ENCODE measurements at regions not wholly inside any gene's neighbourhood (a gene's known extent, or its start where the extent isn't known, plus 50 kb on each side); places are given as distances from the start of the nearest gene placed in this dataset.

DNA sequence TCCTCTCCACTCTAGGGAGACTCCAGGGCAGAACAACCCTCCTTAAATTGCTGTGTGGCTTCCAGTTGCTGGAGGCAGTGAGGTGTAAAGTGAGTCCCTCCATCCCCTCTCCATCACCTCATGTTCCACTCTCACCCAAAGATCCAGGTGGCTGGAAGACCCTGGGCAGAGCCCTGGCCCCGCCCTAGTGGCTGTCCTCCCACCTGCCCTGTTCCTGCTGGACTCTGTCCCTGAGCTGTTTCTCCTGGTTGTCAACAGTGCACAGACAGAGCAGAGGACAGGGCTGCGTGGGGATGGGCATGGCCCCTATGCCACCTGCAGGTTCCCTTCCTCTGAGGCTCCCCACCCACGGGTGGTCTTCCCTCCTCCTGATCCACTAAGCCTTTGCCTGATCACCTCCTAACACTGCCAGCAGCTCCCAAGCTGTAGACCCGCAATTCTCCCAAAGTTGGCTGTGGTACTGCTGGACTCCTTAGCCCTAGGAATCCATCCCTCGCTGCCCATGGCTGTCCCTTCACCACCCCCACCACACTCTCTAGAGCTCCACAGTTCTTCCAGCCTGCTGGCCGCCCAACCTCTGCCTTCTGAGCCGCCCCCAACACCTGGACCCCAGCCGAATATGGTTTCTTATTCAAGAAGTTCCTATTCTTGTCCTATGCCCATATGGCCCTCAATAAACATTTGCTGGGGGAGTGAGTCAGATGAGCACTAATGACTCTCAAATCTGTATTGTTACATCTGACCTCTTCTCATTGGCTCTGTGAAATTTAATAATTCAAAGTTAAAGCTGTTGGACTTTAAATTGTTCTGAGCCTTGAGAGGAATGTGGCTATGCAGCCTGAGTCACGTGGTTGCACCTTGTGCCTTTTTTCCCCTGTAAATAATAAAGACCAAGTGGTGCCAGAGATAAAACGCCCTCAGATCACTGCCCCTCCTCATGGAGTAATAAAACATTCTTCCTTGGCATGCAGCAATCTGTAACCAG, 260.0 kb upstream of the HS6ST1 start:
- no peak for DNase-seq (ENCODE audit: low read depth)

DNA sequence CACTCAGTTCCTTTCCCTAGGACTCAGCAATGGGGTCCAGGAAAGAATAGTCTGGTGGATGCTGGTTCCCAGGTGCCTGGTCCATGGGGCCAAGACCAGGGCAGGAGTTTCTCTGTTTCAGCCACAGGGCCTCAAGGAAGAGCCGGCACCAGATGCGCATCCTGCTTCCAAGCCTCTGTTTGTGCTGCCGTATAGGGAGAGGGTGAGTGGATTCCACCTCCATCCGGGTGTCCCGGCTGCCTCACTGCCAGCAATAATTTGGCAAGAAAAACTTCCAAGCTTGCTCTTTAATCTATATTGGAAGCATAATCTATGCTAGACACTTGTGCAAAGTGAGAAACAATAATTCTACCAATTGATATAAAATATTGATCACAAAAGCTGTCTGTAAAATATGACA, 261.2 kb upstream of the HS6ST1 start:
- no peak for DNase-seq (ENCODE audit: low read depth)

DNA sequence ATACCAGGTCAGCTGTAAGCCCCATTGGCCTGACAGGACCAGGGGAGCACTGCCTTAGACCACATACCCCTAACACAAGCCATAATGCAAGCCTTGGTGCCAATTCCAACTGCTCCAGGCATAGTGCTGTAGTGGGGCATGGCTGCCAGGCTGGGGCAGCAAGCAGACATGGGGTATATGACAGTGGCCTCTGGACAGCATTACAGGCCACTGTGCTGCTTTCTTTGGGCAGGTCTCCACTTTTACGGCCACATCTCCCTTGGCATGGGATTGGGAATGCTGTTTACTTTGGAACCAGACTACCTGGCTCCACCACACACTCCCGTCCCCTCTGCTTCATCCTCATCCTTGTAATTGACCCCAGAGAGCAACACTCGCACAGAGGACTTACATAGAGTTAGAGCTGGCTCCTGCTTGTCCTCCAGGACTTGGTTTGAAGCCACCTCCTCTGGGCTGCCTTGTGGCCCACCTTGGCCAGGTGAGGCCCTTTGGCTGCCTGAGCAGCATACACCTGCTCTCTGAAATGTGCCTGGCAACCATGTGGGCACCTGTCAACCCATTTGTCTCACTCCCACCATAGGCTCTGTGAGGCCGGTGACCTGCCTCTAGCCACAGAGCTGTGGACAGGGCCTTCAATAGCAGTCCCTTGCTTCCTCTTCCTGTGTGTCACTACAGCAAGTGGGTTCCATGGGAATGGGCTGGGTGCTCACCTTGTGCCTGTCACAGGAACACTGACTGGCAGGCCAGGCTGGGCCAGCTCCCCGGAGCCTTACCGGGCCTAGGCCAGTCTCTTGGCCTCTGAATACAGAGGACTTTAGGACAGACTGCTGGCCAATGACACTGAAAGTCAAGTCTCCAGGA, 262.6 kb upstream of the HS6ST1 start:
- DNase-seq (ENCODE audit: low read depth) = no peak

DNA sequence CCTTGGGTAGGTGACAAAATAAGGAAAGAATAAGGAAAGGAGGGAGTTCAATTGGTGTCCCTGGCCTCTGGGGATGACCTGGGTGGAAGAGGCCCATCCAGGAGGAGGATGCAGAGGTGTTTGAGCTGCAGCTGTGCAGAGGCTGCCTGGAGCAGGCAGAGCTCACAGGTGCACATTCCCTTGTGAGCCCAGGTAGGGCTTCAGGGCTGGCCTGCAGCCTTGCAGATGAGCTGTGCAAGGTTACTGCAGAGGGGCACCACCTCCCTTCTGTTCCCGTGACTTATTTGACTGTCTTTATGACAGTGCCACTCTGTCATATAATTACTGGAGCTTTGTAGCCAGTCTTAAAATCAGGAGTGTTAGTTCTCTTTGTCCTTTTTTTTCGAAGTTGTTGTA, 263.2 kb upstream of the HS6ST1 start:
- DNase-seq (ENCODE audit: low read depth) = no peak

DNA sequence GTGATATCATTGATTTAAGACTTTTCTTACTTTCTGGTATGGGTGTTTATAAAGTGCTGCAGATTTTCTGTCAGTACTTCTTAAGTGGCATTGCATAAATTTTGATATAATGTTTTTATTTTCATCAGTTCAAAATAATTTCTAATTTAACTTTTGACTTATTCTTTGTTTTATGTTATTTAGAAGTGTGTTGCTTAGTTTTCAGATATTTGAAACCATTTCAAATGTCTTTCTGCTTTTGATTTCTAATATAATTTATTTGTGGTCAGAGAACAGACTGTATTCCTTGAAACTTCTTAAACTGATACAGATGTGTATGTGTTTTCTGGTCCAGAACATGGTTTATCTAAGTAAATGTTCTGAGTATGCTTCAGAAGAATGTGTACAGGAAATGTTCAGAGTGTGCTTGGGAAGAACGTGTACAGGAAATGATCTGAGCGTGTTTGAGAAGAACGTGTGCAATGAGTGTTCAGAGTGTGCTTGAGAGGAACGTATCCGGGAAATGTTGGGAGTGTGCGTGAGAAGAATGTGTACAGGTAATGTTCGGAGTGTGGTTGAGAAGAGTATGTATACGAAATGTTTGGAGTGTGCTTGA, 265.7 kb upstream of the HS6ST1 start:
- no peak for DNase-seq (ENCODE audit: low read depth)

DNA sequence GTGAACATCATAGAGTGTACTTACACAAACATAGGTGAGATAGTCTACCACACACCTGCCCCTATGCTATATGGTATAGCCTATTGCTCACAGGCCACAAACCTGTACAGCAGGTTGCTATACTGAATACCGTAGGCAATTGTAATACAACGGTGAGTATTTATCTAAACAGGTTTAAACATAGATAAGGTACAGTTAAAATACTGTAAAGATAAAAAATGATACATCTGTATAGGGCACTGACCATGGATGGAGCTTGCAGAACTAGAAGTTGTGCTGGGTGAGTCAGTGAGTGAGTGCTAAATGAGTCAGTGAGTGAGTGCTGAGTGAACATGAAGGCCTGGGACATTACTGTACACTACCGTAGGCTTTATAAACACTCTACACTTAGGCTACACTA, 267.0 kb upstream of the HS6ST1 start:
- DNase-seq (ENCODE audit: low read depth) = no peak

DNA sequence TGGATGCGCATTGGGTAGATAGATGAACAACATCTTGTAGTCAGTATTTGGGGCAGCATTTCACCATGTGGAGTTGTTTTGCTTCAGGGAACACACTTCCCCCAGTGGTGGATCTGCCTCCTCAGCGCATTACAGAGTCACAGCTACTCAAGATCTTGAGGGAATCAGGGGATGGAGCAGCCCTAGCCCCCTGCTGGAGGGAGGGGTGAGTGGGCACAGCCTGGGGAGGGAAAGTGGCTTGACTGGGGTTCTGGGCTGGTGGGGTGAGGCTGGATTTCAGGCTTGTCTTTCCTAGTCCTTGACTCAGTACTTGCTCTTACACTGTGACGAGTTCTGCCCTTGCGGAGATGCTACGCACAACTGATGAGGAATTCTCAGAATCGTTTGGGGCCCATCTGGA, 271.0 kb upstream of the HS6ST1 start:
- no peak for DNase-seq (ENCODE audit: low read depth)

DNA sequence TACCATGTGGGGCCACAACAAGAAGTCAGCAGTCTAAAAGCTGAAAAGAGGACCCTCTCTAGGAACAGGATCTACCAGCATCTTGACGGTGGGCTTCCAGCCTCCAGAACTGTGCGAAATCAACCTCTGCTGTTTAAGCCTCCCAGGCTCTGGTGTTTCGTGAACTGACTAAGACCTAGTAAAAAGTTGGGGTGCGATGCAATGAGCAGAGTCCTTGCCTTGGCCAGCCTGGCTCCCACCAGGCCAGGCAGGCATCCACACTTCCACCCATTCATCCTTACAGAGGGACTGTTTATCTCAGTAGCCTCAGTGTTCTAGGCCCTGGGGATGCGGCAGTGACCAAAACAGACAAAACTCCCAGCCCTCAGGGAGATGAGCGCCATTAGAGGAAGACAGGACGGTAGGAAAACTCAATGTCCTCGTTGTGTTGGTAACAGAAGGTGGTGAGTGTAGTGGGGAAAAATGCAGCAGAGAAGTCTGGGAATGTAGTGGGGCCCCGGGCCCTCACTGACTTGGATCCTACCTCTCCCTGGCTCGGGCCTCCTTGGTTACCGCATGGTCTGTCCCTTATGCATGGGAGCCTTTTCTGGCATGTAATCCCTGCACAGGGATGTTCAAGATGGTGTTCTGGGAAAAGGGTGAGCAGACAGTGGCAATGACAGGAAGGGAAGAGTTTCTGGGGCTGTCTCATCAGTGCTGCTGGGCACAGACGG, 271.8 kb upstream of the HS6ST1 start:
- DNase-seq (ENCODE audit: low read depth) = no peak

DNA sequence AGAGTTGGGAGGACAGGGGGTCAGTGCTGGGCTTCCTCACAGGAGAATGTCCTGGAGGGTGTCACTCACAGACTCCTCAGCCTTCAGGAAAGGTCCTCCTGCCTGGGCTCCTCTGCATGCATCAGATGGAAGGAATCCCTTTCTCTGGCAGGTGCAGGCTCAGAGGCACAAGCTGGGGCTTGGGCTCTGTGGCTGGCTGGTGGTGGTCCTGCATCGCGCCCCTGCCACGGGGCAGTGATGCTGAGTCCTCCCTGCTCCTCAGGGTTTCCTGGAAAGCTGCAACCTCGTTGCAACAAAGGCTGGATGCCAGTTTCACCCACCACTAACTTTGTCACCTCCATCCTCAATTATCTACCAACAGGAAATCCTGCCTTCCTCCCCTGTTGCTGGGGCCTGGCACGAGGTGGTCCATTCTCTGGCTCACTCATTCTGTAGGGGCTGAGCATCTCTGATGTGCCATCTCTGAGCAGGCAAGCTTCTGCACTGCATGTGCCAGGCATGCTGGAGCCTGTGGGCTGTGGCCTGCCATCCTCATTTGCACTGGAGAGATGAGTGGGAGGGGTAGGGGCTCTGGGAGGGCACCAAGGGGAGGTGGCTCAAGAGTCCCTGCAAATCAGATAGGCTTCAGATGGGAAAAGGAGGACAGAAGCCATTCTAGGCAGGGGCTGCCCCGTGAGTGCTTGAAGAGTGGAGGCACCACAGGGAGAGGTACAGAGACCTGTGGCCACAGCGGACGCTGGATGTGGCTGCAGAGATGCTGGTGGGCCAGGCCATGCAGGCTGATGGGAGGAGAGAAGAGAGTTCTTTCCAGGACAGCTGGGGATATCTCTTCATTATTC, 272.6 kb upstream of the HS6ST1 start:
- DNase-seq (ENCODE audit: low read depth) = no peak

DNA sequence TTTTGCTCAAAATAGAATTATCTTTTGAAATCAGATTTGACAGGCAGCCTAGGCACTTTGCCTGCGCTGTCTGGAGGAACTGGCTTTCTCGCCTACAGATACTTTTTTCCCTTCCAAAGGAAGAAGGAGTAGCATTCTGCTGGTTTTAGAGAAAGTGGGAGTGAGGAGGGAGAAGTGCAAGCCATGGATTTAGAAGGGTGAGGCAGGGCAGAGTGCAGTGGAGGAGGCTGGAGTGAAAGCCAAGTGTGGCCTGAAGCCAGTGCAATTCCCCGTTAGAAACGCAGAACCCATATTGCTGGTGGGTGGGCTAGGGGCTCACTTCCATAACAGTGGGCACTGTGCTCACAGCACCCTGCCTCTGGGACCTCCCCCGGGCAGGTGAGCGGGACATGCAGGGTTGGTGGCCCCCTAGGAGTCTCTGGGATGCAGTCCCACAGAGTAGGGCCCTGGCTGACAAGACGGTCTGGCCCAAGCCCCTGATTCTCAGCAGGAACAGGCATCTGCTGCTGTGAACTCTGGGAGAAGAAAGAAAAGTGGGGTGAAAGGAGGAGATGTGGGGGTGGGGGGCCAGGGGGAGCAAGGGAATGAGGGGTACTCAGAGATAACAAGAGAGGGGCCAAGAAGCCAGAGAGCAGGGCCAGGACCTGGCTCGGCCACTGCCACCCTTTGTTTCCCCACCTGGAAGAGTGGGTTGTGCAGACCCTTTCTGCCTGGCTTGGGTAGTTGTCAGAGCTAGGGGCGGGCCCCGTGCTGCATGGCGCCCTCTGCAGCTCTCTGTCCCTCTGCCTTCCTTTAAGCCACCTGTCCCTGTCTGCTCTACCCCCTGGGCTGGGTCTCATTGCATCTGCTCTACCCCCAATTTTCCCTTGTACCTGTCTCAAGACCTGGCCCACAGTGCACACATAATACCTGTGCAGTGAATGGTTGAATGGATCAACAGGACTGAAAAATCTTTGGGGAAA, 273.5 kb upstream of the HS6ST1 start:
- no peak for DNase-seq (ENCODE audit: low read depth)

DNA sequence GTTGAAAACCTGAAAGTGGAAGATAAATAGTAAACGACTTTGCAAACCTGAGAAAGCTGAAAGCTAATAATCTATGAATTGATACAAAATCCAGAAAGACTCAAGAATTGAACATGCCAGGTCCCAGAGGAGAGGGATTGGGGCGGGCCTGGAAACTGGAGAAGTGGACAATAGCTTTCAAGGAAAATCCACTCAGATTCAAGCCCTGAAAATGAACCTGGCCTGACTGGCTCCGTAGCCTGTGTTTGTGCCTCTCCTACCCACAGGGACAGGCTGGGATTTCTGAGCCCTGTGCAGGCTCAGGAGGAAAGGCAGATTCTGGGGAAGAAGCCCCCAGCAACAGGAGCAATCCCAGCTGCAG, 274.8 kb upstream of the HS6ST1 start:
- no peak for DNase-seq (ENCODE audit: low read depth)

DNA sequence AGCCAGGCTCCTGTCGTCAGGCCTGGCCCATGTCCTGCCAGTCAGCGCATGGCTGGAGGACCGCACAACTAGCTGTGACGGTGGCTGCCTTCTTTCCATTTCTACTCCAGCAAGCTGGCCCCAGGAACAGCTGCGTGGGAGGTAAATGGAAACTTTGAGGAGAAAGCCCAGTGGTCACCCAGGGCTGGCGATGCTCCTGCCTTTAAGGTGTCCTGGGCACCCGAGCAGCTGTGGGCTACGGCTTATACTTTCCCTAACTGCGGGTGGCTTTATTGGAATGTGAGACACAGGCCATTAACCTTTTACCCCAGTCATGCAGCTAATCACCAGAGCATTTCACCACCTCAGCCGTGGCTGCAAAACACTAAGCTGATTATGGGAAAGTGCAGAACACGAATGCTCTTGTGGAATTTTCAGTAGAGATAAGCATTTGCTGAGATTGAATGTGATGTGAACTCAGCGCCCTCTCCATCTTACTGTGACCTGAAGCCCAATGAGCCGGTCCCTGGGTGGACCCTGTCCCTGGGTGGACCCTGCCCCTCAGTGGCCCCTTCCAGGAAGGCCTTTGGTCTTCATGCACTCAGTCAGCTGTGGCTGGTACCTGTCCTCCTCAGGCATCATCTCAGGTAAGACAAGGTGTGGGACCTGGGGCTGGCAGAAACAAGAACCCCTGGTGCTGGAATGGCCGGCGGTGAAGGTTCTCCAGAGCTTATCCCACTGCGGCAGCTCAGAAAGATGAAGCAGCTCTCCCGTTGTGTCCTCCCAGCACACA, 275.4 kb upstream of the HS6ST1 start:
- no peak for DNase-seq (ENCODE audit: low read depth)

DNA sequence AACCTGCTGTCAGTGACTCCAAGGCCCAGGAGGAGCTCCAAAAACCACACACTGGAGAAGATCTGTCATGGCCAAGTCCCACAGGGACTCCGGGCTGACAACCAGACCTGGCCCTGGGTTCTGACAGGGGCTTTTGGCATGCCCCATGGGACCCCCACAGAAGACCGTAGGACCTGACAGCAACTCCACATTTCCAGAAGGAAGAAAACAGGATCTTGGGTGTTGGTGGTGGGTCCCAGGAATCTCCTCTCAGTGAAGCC, 275.9 kb upstream of the HS6ST1 start:
- DNase-seq (ENCODE audit: low read depth) = no peak

DNA sequence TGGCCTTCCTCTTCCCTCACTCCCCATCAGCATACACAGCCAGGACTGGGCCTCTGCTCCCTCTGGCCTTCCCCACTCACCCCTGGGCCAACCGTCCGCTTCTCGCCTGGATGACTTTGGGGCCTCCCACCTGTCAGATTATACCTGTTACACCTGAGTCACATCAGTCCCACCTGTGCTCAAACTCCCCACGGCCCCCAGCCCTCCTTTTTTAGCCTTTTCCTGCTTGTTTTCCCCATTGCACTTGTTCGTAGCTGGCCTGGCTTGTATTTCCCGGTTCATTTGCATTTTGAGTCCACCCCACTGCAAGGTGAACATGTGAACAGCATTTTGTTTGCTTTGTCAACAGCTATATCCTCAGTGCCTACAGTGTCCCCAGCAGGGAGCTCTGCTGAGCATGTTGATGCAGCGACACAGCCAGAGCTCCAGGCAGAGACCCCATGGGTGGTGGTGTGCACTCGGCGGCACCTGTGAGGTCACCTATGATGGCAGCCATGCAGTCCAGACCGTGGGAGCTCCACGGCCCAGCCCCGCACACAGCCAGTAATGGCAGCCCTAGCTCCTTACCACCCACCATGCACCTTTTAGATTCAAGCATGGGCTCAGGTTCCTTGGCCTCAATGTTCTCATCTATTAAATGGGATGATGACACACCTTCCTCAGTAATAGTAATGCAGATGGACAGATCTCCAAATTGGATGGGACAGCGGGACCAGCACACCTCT, 276.4 kb upstream of the HS6ST1 start:
- DNase-seq (ENCODE audit: low read depth) = no peak

DNA sequence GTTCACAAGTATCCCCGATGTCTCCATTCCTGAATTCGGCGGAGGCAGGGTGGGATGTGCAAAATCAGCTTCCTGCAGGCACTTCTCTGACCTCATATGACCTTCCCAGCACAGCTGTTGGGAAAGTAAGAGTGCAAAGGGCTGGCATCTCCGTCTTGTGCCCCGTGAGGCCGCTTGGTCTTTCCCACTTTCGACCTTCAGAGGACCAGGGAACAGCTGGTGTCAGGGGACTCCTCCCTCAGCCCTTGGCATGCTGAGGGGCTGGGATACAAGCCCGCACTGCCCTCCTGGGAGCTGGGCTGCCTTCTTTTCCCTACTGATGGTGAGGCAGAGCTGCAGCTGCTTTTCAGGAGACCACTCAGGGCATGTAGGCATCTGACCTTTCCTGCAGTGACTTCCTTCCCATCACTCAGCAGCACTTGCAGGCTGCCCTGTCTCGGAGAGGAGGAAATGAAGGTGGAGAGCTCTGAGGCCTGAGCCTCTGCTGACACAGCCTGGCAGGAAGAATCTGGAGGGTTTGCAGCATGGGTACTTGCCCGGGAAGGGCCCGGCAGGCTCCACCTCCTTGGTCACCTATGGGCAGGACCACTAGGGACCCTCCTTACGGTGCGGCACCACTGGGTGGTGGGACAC, 277.2 kb upstream of the HS6ST1 start:
- no peak for DNase-seq (ENCODE audit: low read depth)

DNA sequence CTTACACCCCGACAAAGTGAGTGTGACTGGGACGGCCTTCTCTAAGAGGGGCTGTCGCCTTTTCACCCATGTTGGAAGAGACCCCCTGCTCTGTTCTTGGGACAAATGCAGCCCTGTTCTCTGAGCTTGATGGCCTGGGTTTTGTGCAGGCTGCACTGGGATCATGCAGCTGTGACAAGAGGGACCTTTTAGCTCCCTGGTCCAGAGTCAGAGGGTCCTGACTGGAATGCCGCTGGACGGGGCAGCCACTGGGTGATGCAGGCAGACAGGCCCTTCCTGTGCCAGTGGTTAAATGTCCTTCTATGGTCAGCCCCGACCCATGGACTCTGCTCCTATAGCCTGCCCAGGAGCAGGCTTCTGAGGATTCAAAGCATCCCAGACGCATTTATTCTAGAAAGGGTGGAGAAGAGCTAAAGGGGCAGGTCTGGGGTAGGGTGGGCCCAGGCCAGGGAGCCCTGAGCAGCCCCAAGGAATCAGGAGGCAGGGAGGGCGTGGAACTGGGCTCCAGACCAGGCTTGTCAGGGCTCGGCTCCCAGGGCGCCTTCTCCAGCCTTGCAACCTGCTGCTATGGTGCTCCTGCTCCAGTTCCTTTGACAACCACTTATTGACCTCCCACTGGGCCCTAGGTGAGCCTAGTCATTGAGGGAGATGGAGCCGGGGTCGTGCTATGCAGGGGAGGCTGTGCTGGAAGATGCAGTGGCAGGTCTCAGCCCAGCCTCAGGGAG, 277.9 kb upstream of the HS6ST1 start:
- no peak for DNase-seq (ENCODE audit: low read depth)

DNA sequence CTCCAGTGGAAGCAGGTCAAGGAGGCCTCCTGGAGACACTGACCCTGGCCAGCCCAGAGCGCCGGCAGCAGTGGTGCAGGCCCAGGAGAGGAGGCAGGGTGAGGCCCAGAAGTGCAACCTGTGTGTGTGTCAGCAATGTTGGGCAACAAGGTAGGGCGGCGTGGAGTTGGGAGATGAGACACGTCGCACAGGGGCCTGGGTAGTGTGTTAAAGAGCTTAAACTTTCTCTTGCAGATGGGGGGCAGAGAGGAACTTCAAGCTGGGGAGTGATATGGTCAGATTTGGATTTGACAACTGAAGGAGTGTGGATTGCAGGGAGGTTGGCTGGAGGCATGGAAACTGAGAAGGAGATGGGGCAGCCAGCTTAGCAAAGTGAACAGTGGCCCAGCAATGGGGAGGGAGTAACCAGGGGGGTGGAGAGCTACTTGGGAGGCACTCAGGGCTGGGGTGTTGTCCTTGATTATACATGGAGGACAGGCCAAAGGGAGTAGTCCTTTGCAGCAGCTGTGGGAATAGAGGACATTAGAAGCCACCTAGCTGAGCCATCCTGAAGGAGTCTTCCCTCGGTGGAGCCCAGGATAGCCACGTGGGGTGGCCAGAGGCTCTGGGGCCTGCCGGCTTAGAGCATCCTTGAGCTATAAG, 278.6 kb upstream of the HS6ST1 start:
- DNase-seq (ENCODE audit: low read depth) = no peak
